ENCODE measurements at regions not wholly inside any gene's neighbourhood (a gene's known extent, or its start where the extent isn't known, plus 50 kb on each side); places are given as distances from the start of the nearest gene placed in this dataset.

DNA sequence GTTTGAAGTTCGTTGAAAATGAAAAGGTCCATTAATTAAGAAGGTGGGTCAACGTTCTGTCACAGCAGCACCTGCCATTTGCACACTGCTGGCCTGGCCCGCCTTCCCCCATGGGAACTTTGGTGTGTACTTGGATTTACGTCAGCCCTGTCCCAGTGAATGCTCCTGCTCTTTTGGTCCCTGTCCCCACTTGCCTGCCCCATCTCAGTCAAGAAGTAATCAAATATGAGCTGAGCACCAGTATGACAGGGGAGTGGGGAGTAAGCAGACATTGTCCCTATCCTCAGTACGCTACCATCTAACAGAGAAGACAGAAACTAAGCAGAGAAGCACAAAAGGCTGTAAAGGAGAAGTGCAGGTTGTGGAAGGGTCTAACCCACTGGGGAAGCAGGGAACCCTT, 65.1 kb downstream of the SLC4A3 start:
- no peak for DNase-seq (ENCODE audit: low spot score)

DNA sequence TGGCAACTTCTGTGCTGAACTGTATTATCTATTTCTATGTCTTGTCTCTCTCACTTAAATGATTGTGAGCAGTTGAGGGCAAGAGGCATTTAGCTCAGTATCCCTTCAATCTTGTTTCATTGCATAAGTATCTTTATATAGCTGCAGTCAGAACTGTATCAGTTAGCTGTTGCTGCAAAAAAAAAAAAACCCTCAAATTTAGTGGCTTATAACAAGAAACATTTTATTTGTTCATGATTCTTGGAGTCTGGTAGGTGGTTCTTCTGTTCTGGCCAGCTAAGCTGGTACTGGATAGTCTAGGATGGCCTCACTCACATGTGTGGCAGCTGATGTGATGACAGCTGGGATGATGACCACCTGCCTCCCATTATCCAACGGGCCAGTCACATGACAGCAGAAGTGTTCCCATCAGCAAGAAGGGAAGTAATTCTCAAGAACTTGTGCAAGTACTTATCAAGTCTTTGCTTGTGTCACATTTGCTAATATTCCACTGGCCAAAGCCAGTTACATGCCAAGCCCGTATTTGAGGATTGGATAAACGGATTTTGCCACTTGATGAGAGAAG, 67.8 kb downstream of the SLC4A3 start:
- DNase-seq (ENCODE audit: low spot score), result no peak

DNA sequence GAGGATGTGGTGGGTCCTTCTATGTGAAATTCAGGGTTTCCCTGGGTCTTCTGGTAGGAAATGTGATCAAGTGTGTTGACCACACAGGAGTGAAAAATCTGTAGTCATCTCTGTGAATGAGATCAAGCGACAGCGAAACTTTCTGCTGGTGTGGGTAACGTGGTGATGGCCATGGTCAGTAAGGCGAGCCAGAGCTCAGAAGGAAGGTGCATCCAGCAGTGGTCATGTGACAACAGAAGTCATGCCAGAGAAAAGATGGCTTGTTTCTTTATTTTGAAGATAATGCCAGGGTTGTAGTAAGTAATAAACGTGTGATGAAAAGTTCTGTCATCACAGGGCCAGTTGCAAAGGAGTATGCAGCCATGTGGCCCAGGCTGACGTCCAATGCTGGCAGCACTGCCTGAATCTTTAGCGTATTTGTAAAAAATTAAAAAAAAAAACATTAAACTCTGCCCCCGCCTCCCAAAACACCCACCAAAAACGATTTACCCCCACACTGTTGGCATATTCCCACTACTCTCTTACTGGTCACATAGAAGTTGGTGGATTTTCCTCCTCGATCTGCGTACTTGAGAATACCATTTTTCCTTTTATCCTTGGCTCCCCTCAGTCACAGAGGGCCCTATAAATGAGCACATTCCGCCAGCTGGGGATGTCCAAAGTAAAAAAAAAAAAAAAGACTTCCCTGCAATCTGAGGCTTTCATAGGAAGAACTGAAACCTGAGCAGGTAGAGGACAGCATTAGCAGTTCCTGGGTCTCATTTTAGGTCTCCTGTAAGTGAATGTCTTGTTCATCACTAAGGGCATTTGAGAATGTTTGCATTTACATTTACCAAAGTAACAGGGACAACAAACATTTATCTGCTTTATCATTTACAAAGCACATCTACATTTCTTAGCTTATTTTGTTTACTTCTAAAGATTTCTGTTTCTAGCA, 70.6 kb downstream of the SLC4A3 start:
- no peak for DNase-seq (ENCODE audit: low spot score)

DNA sequence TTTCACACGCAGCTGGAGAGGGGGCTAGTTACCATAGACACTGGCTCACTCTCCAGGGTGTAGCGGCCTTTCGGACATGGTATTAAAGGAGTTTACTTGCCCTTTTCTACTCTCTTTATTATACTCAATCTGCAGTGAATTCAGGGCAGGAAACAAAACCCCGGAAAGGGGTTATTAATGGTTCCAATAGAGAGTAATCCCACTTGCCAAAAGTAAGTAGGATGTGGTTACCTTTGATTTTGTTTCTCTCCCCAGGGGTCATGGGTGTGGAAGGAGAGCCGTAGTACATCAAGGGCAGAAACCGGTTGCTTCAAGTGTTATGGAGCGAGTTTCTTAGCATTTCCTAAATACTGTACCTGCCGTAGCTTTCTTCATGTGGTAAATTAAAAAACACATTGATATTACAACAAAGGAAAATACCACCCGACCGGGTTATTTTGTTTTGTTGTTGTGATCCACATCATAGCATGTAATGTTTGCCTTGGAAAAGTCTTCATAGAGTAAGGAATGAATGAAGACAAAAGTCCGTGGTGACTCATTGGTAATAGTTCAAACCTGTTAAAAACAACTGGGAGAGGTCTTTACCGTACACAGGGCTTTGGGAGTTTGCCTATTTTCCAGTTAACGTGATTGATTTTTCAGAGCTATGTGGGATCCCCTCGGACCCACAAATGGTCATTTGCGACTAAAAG, 71.5 kb downstream of the SLC4A3 start:
- peak; percentile 59 for DNase-seq (ENCODE audit: low spot score)

DNA sequence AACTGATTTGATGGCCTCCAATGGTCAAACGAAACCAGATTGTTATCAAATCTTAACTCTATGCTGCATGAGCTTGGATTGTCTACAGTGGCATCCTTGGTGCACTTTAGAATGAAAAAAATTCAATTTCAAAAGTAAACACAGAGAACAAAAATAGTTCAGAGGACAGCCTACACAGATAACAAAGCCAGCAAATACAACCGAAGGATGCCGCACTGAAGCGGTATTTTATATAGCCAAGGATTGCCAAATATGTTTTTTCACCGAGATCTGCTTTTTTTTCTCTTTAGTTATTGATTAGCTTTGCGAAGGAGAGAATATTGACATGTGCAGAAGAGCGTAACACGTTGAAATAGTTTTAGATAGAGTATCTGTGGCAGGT, 72.0 kb downstream of the SLC4A3 start:
- no peak for DNase-seq (ENCODE audit: low spot score)

DNA sequence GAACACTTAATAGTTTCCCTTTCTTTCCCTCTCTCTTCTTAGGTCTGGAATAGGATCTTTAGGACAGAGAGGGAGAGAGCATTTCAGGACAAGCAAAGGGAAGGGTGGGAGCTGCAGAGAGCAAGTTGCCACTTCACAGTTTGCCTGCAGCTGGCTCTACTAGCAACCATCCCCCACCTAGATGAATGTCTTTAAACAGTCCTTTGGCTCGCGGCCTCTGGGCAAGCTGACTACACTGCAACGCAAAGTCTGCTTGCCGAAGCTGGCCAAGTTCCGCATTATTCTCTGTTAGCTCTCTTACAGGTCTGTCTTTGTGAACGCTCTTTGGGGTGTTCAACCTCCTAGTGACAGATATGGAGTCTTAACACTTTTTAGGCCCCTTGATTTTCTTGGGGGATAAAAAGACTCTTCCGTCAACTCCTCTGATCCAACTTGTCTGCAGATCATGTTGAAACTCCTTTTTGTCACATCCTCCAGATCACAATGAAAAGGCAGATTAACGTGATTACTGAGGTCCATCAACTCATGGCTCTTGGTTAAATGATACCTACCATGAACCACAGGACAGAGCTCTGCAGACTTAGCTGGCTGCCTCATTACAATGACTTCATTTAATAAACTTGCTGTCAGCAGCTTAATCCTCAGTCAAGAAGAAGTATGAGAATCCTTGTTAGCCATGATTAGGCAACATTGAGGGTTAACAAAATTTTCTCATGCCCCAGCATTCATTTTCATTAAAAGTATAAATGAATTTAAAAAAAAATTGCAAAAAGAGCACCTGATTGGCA, 74.6 kb downstream of the SLC4A3 start:
- no peak for DNase-seq (ENCODE audit: low spot score)

DNA sequence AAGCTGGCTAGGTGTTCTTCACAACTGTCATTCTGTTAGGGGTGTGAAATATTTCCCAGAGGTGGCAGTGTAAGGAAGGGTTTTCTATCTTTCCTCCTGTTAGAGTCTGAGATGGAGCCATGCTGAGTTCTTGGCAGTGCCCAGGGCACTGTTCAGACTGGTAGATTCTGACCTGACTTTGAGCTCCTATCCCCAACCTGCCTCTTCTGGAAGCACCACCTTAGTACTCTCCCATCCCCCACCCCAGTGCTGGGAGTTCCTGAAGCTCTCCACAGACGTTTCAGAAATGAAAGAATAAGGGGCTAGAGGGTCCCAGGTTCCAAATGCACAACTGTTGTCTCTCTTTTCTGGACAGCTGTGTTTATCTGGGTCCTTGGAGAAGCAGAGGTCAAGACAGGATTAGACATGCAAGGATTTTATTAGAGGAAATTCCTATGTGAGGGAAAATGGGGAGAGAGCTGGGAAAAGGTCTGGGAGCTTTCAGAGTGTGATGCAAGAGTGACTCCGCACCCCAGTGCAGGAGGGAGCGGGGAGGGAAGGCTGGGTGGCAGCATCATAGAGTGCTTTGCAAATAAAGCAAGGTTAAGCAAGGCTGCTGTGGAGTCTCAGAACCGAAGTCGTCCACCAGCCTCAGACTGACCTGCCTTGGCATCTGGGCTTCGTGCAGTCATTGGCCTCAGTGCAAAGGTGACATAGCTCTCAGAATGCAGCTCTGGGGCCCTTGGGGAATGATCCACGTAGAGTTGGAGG, 75.5 kb downstream of the SLC4A3 start:
- DNase-seq (ENCODE audit: low spot score), result peak; percentile 32

DNA sequence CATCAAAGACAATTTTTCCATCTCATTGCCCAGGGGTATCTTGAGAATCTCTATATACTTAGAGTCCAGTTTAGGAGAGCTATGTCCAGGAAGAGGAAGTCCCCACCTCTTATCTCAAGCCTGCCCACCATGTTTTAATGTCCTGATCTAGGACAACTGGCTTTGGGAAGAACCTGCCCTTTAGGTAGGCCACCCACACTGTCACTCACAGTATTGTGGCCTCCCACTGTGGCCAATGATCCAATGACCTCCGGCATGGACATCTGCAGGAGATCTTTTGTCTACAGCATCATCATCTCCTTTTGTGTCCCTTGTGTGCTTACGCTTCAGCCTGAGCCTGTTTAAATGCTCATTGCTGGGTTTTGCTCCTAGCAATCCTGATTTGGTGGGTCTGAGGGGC, 77.4 kb downstream of the SLC4A3 start:
- DNase-seq (ENCODE audit: low spot score), result no peak

DNA sequence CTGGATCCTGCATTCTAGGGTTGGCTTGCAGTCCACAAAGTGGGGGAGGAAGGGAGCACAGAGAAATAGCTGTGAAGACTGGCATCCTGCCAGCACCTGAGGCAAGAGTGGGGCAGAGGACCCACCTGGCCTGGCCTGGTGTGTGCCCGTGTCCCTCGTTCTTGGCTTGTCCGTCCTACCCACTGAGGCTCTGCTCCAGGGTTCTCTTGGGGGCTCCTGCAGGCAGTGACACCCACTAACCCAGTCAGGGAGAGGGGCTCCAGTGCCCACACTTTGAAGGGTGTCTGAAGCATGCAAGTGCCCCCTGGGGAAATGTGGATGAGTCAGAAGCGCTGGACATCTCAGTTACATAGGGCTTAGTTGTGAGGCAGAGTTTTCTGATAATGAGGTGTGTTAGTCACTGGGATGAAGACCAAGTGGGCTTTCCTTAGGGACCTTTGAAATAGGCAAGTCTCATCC, 79.4 kb downstream of the SLC4A3 start:
- DNase-seq (ENCODE audit: low spot score), result peak; percentile 89

DNA sequence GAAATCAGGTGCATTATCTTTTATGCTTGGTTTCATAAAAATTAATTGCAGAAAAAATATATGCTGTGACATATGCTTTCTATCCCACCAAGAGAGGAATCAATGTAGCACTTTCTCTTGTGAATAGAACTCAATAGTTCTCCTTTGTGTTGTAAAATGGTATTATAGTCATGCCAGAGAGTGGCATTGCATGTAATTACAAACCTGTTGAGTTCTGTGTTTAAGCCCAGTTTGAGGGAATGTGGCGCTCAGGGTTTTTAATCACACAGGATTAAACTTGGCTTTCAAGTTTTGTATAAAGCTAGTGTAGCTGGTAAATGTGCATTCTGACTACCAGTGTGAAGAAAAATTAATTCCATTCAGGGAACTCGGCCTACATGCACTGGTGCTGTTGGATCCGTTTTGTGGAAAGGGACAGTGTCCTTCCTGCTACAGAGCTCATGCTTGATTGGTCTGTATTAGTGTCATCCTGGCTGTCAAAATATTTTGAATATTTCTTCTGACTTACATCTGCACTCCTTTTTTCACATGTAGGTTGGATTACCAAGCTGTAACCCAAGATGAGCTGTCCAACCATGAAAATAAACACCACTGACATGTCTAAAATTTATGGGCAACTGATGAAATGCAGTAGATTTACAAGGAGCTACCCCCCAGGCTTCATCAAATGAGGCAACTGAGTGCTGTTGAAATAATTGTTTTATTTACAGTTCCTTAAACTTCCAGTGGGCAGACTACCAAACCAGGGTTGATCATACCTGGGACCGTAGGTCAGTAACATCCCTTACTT, 80.3 kb downstream of the SLC4A3 start:
- peak; percentile 67 for DNase-seq (ENCODE audit: low spot score)

DNA sequence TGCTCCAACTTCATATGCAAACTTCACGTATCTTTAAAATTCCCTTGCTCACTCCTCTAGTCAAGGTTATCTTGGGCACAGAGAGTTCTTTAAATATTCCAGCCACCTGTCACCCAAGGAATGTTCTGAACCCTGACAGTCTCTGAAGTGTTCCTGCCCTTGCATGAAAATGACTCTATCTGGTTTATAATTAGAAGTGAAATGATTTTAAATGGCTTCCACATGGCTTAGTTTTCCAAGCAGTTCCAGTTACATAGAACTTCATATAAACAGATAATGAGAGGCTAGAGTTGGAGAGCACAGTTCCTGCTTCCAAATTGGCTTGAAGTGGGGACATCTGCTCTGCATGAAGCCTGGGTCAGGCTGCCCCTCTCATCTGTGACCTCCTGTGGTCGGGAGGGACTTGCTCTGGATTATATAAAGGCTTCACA, 81.9 kb downstream of the SLC4A3 start:
- no peak for DNase-seq (ENCODE audit: low spot score)

DNA sequence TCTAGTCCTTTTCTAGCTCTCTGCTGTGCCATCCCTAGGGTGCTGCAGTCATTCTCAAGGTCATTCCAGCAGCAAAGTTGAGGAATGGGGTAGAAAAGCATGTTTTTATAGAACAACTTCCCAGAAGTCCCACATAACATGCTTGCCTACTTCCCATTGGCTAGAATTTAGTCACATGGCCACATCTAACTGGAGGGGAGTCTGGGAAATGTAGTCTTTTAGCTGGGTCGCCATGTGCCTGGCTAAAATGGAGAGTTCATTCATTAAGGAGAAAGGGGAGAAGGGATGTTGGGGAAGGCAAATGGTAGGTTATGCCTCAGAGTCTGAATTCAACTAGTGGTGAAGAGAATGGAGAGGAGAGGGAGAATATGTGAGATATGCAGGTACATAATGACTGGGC, 85.7 kb downstream of the SLC4A3 start:
- DNase-seq (ENCODE audit: low spot score), result peak; percentile 69

DNA sequence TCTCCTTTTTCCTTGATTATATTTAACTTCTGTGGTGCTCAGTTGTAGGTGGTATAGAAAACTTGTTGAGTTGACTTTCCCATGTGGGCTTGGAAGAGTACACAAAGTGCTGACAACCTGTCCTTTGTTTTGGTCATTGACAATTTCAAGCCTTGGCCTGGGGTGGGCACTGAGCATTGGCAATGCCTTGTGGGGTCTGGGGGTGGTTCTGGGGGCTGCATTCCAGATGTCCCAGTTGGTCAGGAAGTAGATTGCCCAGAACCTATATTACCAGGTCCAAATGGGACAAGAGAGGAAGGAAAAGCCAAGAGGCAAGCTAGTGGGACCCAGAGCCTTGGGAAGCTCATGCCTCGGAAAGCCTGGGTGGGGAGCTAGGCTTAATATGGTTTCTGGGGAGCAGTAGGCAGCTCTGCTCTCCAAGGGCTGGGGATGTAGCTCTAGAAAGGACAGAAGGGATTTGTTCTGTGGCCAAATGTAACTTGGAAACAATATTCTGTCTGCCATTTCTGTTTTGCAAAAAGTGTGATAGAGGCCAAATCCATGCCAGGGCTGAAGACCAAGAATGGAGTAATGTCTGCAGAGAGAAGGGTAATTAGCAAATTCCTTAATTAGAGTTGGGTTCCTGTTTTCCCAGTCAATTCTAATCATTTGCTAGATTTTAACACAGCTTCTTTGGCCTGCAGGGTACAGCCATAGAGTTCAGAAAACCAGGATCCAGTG, 87.4 kb downstream of the SLC4A3 start:
- no peak for DNase-seq (ENCODE audit: low spot score)

DNA sequence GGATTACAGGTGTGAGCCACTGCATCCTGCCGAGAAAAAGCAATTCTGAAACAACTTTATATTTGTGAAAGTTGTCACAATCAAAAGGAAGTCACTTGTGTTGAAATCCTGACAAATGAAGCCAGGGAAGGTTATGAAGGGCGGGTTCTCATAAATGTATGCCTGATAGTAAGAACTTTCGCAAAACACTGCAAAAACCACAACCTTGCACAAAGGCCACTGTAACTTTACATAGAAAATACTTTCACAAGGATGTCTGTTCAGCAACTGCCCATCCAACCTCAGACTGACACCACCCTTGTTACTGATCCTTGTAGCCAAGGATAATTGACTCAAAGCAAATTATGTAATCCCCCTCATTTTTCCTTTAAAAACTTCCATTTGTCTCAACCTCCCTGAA, 90.6 kb downstream of the SLC4A3 start:
- no peak for DNase-seq (ENCODE audit: low spot score)

DNA sequence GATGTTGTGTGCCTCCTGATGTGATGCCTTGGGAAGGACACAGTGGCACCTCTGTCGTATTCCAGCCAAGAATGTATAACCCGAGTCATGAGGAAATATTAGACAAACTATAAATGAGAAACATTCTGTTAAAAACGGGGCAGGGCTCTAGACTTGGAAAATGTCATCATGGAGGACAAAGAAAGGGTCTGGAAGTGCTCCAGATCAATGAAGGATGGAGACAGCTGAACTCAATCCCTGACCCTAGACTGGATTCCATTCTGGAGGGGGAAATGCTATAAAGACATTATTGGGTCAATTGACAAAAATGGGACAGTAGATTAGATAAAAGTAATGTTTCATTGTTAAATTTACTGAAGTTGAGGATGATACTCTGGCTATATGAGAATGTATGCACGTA, 92.1 kb downstream of the SLC4A3 start:
- no peak for DNase-seq (ENCODE audit: low spot score)

DNA sequence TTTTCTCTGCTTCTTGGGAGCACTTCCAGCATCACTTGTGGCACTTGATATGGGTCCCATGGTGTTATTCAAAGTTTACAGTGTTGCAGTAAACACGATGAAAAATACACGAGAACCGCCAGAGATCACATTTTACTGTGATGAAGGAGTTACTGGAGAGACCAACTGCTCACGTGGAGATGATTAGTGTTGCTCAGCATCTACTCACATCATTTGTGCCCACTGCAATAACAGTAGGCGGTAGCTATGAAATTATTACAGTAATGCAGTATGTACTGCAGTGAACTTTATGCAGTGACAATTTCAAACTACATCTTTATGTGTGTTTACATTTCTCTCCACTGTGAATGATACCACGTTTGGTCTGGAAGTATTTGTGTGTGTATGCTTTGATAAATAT, 93.5 kb downstream of the SLC4A3 start:
- DNase-seq (ENCODE audit: low spot score), result no peak

DNA sequence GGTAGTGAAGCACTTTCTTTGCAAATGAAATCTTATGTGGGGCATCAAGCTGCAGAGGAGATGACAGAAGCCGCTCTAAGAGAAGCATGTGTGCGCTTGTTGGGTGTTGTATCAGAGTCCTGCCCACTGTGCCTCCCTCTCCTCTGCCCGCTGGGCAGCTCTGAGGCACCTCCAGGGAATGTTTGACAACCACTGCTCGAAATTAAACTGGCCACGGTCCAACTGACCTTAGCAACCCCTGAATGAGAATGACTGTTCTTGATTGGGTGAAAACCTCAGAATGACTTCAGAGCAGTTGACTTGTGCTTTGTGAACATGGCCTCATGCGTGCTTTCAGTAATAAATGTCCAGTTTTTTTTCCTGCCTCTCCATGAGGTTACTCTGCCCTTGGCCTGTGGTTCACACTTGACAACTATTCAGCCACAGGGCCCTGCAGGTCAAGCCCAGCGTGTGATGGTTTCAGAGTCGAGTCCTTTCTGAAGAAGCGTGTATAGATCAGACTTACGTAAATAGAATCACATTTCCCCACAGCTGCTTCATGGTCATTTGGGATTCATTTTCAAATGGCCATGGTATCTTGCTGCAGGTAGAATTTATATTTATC, 94.9 kb downstream of the SLC4A3 start:
- DNase-seq (ENCODE audit: low spot score), result peak; percentile 54

DNA sequence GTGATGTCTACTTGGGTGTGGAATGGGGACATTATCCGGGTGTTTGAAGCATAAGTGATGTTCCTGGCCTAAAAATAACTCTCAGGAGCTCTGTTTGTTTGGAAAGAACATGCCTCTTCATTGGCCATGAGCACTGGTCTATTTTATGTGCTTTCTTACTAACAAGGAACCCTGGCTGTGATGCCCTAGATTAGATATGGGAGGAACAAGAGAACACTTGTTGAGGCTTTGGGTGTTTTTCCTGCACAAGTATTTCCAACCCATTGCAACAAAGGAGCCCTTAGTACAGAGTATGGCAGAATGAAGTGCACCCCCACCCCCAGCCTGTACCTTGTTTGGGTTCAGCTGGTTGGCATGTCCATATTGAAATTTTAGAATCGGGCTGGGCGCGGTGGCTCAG, 95.9 kb downstream of the SLC4A3 start:
- no peak for DNase-seq (ENCODE audit: low spot score)

DNA sequence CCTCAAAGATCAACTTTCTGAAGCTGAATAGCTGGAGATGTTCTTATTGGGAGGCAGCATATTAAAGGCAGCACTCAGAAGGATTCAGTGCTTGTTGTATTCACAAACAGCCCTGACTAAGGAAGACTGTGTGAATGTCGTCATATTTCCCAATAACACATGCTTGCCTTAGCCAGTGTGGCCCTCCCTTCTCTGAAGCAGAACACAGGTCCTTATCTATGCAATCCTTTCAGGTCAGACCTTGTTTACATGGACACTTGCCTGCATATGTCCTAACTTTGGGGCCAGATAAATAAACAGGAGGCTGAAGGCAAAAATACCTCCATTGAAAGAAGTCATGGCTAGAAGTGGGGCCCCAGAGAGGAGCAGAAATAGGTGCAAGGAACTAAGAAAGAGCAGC, 97.2 kb downstream of the SLC4A3 start:
- DNase-seq (ENCODE audit: low spot score), result no peak
